ENCODE measurements at regions not wholly inside any gene's neighbourhood (a gene's known extent, or its start where the extent isn't known, plus 50 kb on each side); places are given as distances from the start of the nearest gene placed in this dataset.

GRCh38 chr18:56086176-56086575 is 498.2 kb upstream of the TCF4 start:
- DNase-seq (no peak), ATAC-seq (no peak)
- peaks cover 0 to 9% (median 0%) of the 10 kb centered on the region in 4 donors for H3K4me1 Mint-ChIP-seq
- H3K27ac Mint-ChIP-seq: no peak overlapping the region
- peaks cover 0 to 9% (median 0%) of the 10 kb centered on the region in 9 donors for H3K9me3 Mint-ChIP-seq
- no peaks in the 10 kb centered on the region for H3K27me3 Mint-ChIP-seq
- no peak overlapping the region for H3K4me3 Mint-ChIP-seq
- H3K36me3 Mint-ChIP-seq: no peaks in the 10 kb centered on the region
- POLR2A ChIA-PET: no interaction called here

- H3K27ac Mint-ChIP-seq: no peak overlapping the region
- H3K4me1 Mint-ChIP-seq: peaks cover 0 to 9% (median 0%) of the 10 kb centered on the region in 4 donors
- no peak overlapping the region for H3K4me3 Mint-ChIP-seq
- H3K27me3 Mint-ChIP-seq: no peaks in the 10 kb centered on the region
- POLR2A ChIA-PET: no interaction called here
- DNase-seq: no peak
- peaks cover 0 to 9% (median 0%) of the 10 kb centered on the region in 9 donors for H3K9me3 Mint-ChIP-seq
- H3K36me3 Mint-ChIP-seq: no peaks in the 10 kb centered on the region
- ATAC-seq: no peak
These were observed 497.6 kb upstream of the TCF4 start for GRCh38 chr18:56085551-56085950.

GRCh38 chr18:56083523-56084287 is 495.7 kb upstream of the TCF4 start:
- Mint-ChIP-seq H3K4me3 (no peak overlapping the region), H3K36me3 (no peaks in the 10 kb centered on the region), H3K9me3 (peaks cover 0 to 3% (median 0%) of the 10 kb centered on the region in 9 donors), H3K27me3 (peaks cover 0 to 5% (median 0%) of the 10 kb centered on the region in 5 donors), H3K4me1 (no peaks in the 10 kb centered on the region), H3K27ac (no peak overlapping the region)
- DNase-seq (no peak), ATAC-seq (no peak)
- POLR2A ChIA-PET: no interaction called here

GRCh38 chr18:56083097-56083521 is 495.1 kb upstream of the TCF4 start:
- DNase-seq (no peak), ATAC-seq (no peak)
- peaks cover 0 to 5% (median 0%) of the 10 kb centered on the region in 5 donors for H3K27me3 Mint-ChIP-seq
- no peaks in the 10 kb centered on the region for H3K4me1 Mint-ChIP-seq
- no peaks in the 10 kb centered on the region for H3K36me3 Mint-ChIP-seq
- no peak overlapping the region for H3K4me3 Mint-ChIP-seq
- POLR2A ChIA-PET: no interaction called here
- peaks cover 0 to 3% (median 0%) of the 10 kb centered on the region in 9 donors for H3K9me3 Mint-ChIP-seq
- H3K27ac Mint-ChIP-seq: no peak overlapping the region

- no peak for DNase-seq
- Mint-ChIP-seq H3K9me3 (peaks cover 0 to 11% (median 0%) of the 10 kb centered on the region in 9 donors), H3K27ac (no peak overlapping the region), H3K27me3 (peaks cover 0 to 10% (median 0%) of the 10 kb centered on the region in 5 donors), H3K4me1 (no peaks in the 10 kb centered on the region), H3K36me3 (no peaks in the 10 kb centered on the region), H3K4me3 (no peak overlapping the region)
- no peak for ATAC-seq
- POLR2A ChIA-PET: no interaction called here
These were observed 488.7 kb upstream of the TCF4 start for GRCh38 chr18:56076723-56077122.

- H3K9me3 Mint-ChIP-seq: peaks cover 0 to 10% (median 0%) of the 10 kb centered on the region in 9 donors
- POLR2A ChIA-PET: no interaction called here
- H3K27ac Mint-ChIP-seq: no peak overlapping the region
- no peaks in the 10 kb centered on the region for H3K4me1 Mint-ChIP-seq
- DNase-seq (no peak), ATAC-seq (no peak)
- H3K36me3 Mint-ChIP-seq: no peaks in the 10 kb centered on the region
- H3K27me3 Mint-ChIP-seq: no peaks in the 10 kb centered on the region
- no peak overlapping the region for H3K4me3 Mint-ChIP-seq
These were observed 480.7 kb upstream of the TCF4 start for GRCh38 chr18:56068701-56069100.

GRCh38 chr18:56067969-56068671 is 480.1 kb upstream of the TCF4 start:
- no peak for DNase-seq
- no peaks in the 10 kb centered on the region for H3K36me3 Mint-ChIP-seq
- no peak overlapping the region for H3K4me3 Mint-ChIP-seq
- POLR2A ChIA-PET: no interaction called here
- H3K9me3 Mint-ChIP-seq: peaks cover 0 to 10% (median 0%) of the 10 kb centered on the region in 9 donors
- no peaks in the 10 kb centered on the region for H3K4me1 Mint-ChIP-seq
- no peak overlapping the region for H3K27ac Mint-ChIP-seq
- no peak for ATAC-seq
- H3K27me3 Mint-ChIP-seq: no peaks in the 10 kb centered on the region

- Mint-ChIP-seq H3K4me1 (no peaks in the 10 kb centered on the region), H3K27me3 (no peaks in the 10 kb centered on the region), H3K27ac (no peak overlapping the region), H3K9me3 (peaks cover 0 to 8% (median 0%) of the 10 kb centered on the region in 9 donors), H3K36me3 (no peaks in the 10 kb centered on the region), H3K4me3 (no peak overlapping the region)
- POLR2A ChIA-PET: no interaction called here
- DNase-seq (no peak), ATAC-seq (no peak)
These were observed 479.4 kb upstream of the TCF4 start for GRCh38 chr18:56067214-56067894.

GRCh38 chr18:56066524-56067213 is 478.7 kb upstream of the TCF4 start:
- POLR2A ChIA-PET: no interaction called here
- no peaks in the 10 kb centered on the region for H3K36me3 Mint-ChIP-seq
- no peak for DNase-seq
- H3K27ac Mint-ChIP-seq: no peak overlapping the region
- no peak overlapping the region for H3K4me3 Mint-ChIP-seq
- no peaks in the 10 kb centered on the region for H3K27me3 Mint-ChIP-seq
- no peaks in the 10 kb centered on the region for H3K4me1 Mint-ChIP-seq
- peaks cover 0 to 5% (median 0%) of the 10 kb centered on the region in 9 donors for H3K9me3 Mint-ChIP-seq
- ATAC-seq: no peak

GRCh38 chr18:56065086-56065485 is 477.1 kb upstream of the TCF4 start:
- Mint-ChIP-seq H3K4me3 (no peak overlapping the region), H3K4me1 (no peaks in the 10 kb centered on the region), H3K36me3 (no peaks in the 10 kb centered on the region), H3K9me3 (peaks cover 0 to 9% (median 0%) of the 10 kb centered on the region in 9 donors), H3K27me3 (no peaks in the 10 kb centered on the region), H3K27ac (no peak overlapping the region)
- no peak for DNase-seq
- POLR2A ChIA-PET: no interaction called here
- ATAC-seq: no peak

- DNase-seq (no peak), ATAC-seq (no peak)
- no peaks in the 10 kb centered on the region for H3K27me3 Mint-ChIP-seq
- POLR2A ChIA-PET: no interaction called here
- no peaks in the 10 kb centered on the region for H3K36me3 Mint-ChIP-seq
- H3K27ac Mint-ChIP-seq: no peak overlapping the region
- peaks cover 0 to 9% (median 0%) of the 10 kb centered on the region in 9 donors for H3K9me3 Mint-ChIP-seq
- no peak overlapping the region for H3K4me3 Mint-ChIP-seq
- H3K4me1 Mint-ChIP-seq: no peaks in the 10 kb centered on the region
These were observed 474.9 kb upstream of the TCF4 start for GRCh38 chr18:56062931-56063330.

GRCh38 chr18:56060967-56061541 is 473.1 kb upstream of the TCF4 start:
- ATAC-seq (no peak), DNase-seq (no peak)
- Mint-ChIP-seq H3K27ac (no peak overlapping the region), H3K27me3 (no peaks in the 10 kb centered on the region), H3K4me1 (no peaks in the 10 kb centered on the region), H3K36me3 (no peaks in the 10 kb centered on the region), H3K4me3 (no peak overlapping the region), H3K9me3 (peaks cover 0 to 7% (median 1%) of the 10 kb centered on the region in 9 donors)
- POLR2A ChIA-PET: no interaction called here
